Tibial nerve (tissue), 4 donors: ENCODE measurements at regions not wholly inside any gene's neighbourhood (a gene's known extent, or its start where the extent isn't known, plus 50 kb on each side); places are given as distances from the start of the nearest gene placed in this dataset.

Experiments
- DNase-seq, 2 donors: peaks; one replicate each; pipeline ENCODE4 v3.0.0-alpha.2; 2019; ENCODE audit warnings: low spot score in 2 of 2
- H3K27ac ChIP-seq, 4 donors: fragments of 200-600 bp; sonication (generic) in 3 of 4; one replicate each; pipeline ENCODE4 v1.5.1; 2017 to 2019; ENCODE audit warnings: mild to moderate bottlenecking in 1 of 4
- H3K27me3 ChIP-seq, 2 donors: fragments of 200-600 bp; sonication (generic) in 1 of 2; one replicate each; pipeline versions ENCODE4 v1.5.1 to v1.6.0; 2017 to 2019
- H3K36me3 ChIP-seq, 3 donors: fragments of 200-600 bp; sonication (generic); one replicate each; pipeline ENCODE4 v1.5.1; 2018 to 2019
- H3K4me1 ChIP-seq, 4 donors: fragments of 200-600 bp; sonication (generic) in 3 of 4; one replicate each; pipeline ENCODE4 v1.5.1; 2017 to 2019
- H3K4me3 ChIP-seq, 4 donors: fragments of 200-600 bp; sonication (generic) in 3 of 4; one replicate each; pipeline ENCODE4 v1.5.1; 2017 to 2019; ENCODE audit warnings: mild to moderate bottlenecking in 1 of 4, moderate library complexity in 1 of 4
- H3K9me3 ChIP-seq, 4 donors: fragments of 200-600 bp; sonication (generic) in 3 of 4; one replicate each; pipeline ENCODE4 v1.5.1; 2017 to 2019
- CTCF ChIP-seq, 5 experiments: fragments of 200-600 bp in 3 of 5; fragments of 450-650 bp in 2 of 5; sonication (generic) in 3 of 5; IDR thresholded peaks; one replicate each; pipeline ENCODE4 v1.5.1; 2016 to 2019; ENCODE audit warnings: antibody characterized with exemption in 5 of 5, mild to moderate bottlenecking in 3 of 5, moderate library complexity in 2 of 5
- EP300 ChIP-seq, 2 donors: sonication (generic); formaldehyde crosslinking; IDR thresholded peaks; one replicate each; pipeline ENCODE4 v1.6.1; 2017; ENCODE audit warnings: antibody characterized with exemption in 2 of 2, mild to moderate bottlenecking in 1 of 2
- POLR2A ChIP-seq, 2 donors: fragments of 450-650 bp; IDR thresholded peaks; one replicate each; pipeline ENCODE4 v1.6.1; 2017; ENCODE audit warnings: antibody characterized with exemption in 2 of 2, mild to moderate bottlenecking in 2 of 2, moderate library complexity in 2 of 2
- WGBS, 2 donors: methylation state at CpG; one replicate each; pipeline ENCODE4 v1.1.5; 2018; 5-methylcytosine and 5-hydroxymethylcytosine counted together

GRCh38 chr6:10048370-10049297 is 366.2 kb downstream of the TFAP2A start:
- Histone ChIP-seq H3K4me3 (no peak overlapping the region), H3K27me3 (no peaks in the 10 kb centered on the region), H3K4me1 (no peaks in the 10 kb centered on the region), H3K9me3 (peaks cover 0 to 18% (median 3%) of the 10 kb centered on the region in 4 donors), H3K27ac (no peak overlapping the region), H3K36me3 (no peaks in the 10 kb centered on the region)
- TF ChIP-seq CTCF (IDR thresholded peaks at IDR 0.05): no peak
- no peak for DNase-seq
- WGBS, 2 donors: 55% methylated on average over 6 of the region's 6 CpGs

GRCh38 chr6:10042280-10042679 is 372.6 kb downstream of the TFAP2A start:
- Histone ChIP-seq H3K4me3 (no peak overlapping the region), H3K4me1 (no peaks in the 10 kb centered on the region), H3K27me3 (no peaks in the 10 kb centered on the region), H3K27ac (no peak overlapping the region), H3K9me3 (peaks cover 0 to 7% (median 0%) of the 10 kb centered on the region in 4 donors), H3K36me3 (no peaks in the 10 kb centered on the region)
- 73% methylated on average over 4 of the region's 4 CpGs for WGBS, 2 donors
- no peak for DNase-seq
- TF ChIP-seq POLR2A (IDR thresholded peaks at IDR 0.05) (no peak), CTCF (IDR thresholded peaks at IDR 0.05) (no peak), EP300 (IDR thresholded peaks at IDR 0.05) (no peak)

GRCh38 chr6:10033223-10033829 is 381.5 kb downstream of the TFAP2A start:
- Histone ChIP-seq H3K4me1 (no peaks in the 10 kb centered on the region), H3K27ac (no peak overlapping the region), H3K9me3 (no peaks in the 10 kb centered on the region), H3K27me3 (no peaks in the 10 kb centered on the region), H3K4me3 (no peak overlapping the region), H3K36me3 (no peaks in the 10 kb centered on the region)
- 45 to 52% methylated on average over 10 of the region's 10 CpGs for WGBS, 2 donors
- TF ChIP-seq EP300 (IDR thresholded peaks at IDR 0.05): no peak
- no peak for TF ChIP-seq POLR2A (IDR thresholded peaks at IDR 0.05)
- no peak for DNase-seq

- no peak for DNase-seq
- Histone ChIP-seq H3K27ac (no peak overlapping the region), H3K27me3 (peaks cover 0 to 7% of the 10 kb centered on the region in 2 donors), H3K4me3 (no peak overlapping the region), H3K36me3 (no peaks in the 10 kb centered on the region), H3K9me3 (no peaks in the 10 kb centered on the region), H3K4me1 (no peaks in the 10 kb centered on the region)
- no peak for TF ChIP-seq POLR2A (IDR thresholded peaks at IDR 0.05)
- TF ChIP-seq CTCF (IDR thresholded peaks at IDR 0.05): no peak
- TF ChIP-seq EP300 (IDR thresholded peaks at IDR 0.05): no peak
- 81 to 82% methylated on average over 2 of the region's 2 CpGs for whole genome bisulfite sequencing, 2 donors
These were observed 383.3 kb downstream of the TFAP2A start for GRCh38 chr6:10031617-10032016.

GRCh38 chr6:10030942-10031537 is 383.8 kb downstream of the TFAP2A start:
- Histone ChIP-seq H3K27me3 (peaks cover 0 to 7% of the 10 kb centered on the region in 2 donors), H3K4me3 (no peak overlapping the region), H3K36me3 (no peaks in the 10 kb centered on the region), H3K27ac (no peak overlapping the region), H3K4me1 (no peaks in the 10 kb centered on the region), H3K9me3 (no peaks in the 10 kb centered on the region)
- WGBS, 2 donors: 63 to 74% methylated on average over 8 of the region's 8 CpGs
- no peak for DNase-seq
- TF ChIP-seq CTCF (IDR thresholded peaks at IDR 0.05) (peak; percentile 30 to 60 (median 47)), POLR2A (IDR thresholded peaks at IDR 0.05) (no peak)
